ENCODE measurements at regions not wholly inside any gene's neighbourhood (a gene's known extent, or its start where the extent isn't known, plus 50 kb on each side); places are given as distances from the start of the nearest gene placed in this dataset.

GRCh38 chr4:175198056-175198455, 279.9 kb downstream of the ADAM29 start:
- Histone ChIP-seq H3K4me3 (ENCODE audit: extremely low read depth in 1 of 4, insufficient read depth in 2 of 4, low read depth in 3 of 4, low read length in 4 of 4) (no peak overlapping the region), H3K79me2 (ENCODE audit: control insufficient read depth in 1 of 2, insufficient read depth in 2 of 2, low read length in 2 of 2) (no peaks in the 10 kb centered on the region), H3K56ac (replicated peaks; ENCODE audit: insufficient read length, low read depth, low read length) (no peak overlapping the region), H2BK15ac (ENCODE audit: low read length) (no peak overlapping the region), H3K23me2 (ENCODE audit: low read depth, low read length) (no peaks in the 10 kb centered on the region), H4K5ac (ENCODE audit: insufficient read length, low read depth, low read length) (no peak overlapping the region), H3K14ac (ENCODE audit: insufficient read length) (no peak overlapping the region), H3K4ac (replicated peaks; ENCODE audit: insufficient read length, low read depth, low read length) (no peak overlapping the region), H3K9ac (replicated peaks in 1 of 4; ENCODE audit: extremely low read depth in 1 of 4, low read depth in 3 of 4, low read length in 3 of 4) (no peak overlapping the region), H3K36me3 (ENCODE audit: control insufficient read depth in 2 of 4, insufficient read depth in 4 of 4, low read length in 3 of 4) (no peaks in the 10 kb centered on the region), H2BK120ac (replicated peaks; ENCODE audit: low read depth, low read length) (no peak overlapping the region), H2BK20ac (ENCODE audit: low read length) (no peak overlapping the region), H3K4me2 (ENCODE audit: insufficient read depth in 1 of 2, low read depth in 2 of 2, low read length in 2 of 2) (no peak overlapping the region), H3K27ac (ENCODE audit: low read depth, low read length) (no peak overlapping the region), H3K18ac (ENCODE audit: extremely low read depth, low read length) (no peak overlapping the region), H3K79me1 (ENCODE audit: low read depth, low read length) (no peaks in the 10 kb centered on the region), H4K20me1 (replicated peaks in 1 of 2; ENCODE audit: control insufficient read depth in 1 of 2, insufficient read depth in 2 of 2, low read length in 2 of 2) (no peaks in the 10 kb centered on the region), H3K27me3 (replicated peaks in 1 of 4; ENCODE audit: control insufficient read depth in 3 of 4, extremely low read depth in 1 of 4, insufficient read depth in 3 of 4, low read length in 3 of 4) (no peaks in the 10 kb centered on the region), H2BK5ac (ENCODE audit: low read depth, low read length) (no peak overlapping the region), H2AK5ac (ENCODE audit: low read depth, low read length) (no peak overlapping the region), H4K91ac (replicated peaks; ENCODE audit: insufficient read length, low read length) (no peak overlapping the region), H2AFZ (ENCODE audit: low read length) (no peak overlapping the region), H3K4me1 (replicated peaks in 1 of 4; ENCODE audit: control insufficient read depth in 3 of 4, insufficient read depth in 4 of 4, low read length in 3 of 4) (no peaks in the 10 kb centered on the region), H4K8ac (ENCODE audit: extremely low read depth, insufficient read depth, low read length) (no peak overlapping the region), H2BK12ac (ENCODE audit: low read depth, low read length) (no peak overlapping the region), H3K9me3 (ENCODE audit: insufficient read depth in 2 of 2, low read depth in 1 of 2, low read length in 1 of 2) (no peaks in the 10 kb centered on the region), H3K23ac (ENCODE audit: insufficient read length) (no peak overlapping the region)
- CTCF ChIA-PET (ENCODE audit: partially characterized antibody), result interaction anchor here (1.0 kb wide), 1 partner anchor 311 kb away, joined by 3 read pairs; no protein-coding TSS in a partner anchor
- FAIRE-seq (no peak), DNase-seq (ENCODE audit: low read depth in 1 of 2, low spot score in 2 of 2) (no peak)
- POLR2A ChIA-PET (ENCODE audit: partially characterized antibody), result no interaction called here
- WGBS, 2 experiments (ENCODE audit: extremely low coverage in 1 of 2, insufficient coverage in 1 of 2, insufficient read length in 1 of 2, insufficient replicate concordance in 2 of 2, low coverage in 1 of 2, low lambda C conversion rate in 2 of 2, missing lambda C conversion rate in 1 of 2), result 100% methylated on average over 1 of the region's 1 CpG; no CpG with 5 or more reads in 1 of the 2 experiments
- TF ChIP-seq TBP (IDR thresholded peaks at IDR 0.05; ENCODE audit: low read depth, low read length) (no peak), CHD1 (IDR thresholded peaks at IDR 0.05; ENCODE audit: low read depth, low read length) (no peak), GTF2F1 (IDR thresholded peaks at IDR 0.05; ENCODE audit: borderline replicate concordance, low read depth, low read length) (no peak), RNF2 (IDR thresholded peaks at IDR 0.05; ENCODE audit: borderline replicate concordance, low read depth, low read length, missing control alignments, poor library complexity, severe bottlenecking) (no peak), RAD21 (IDR thresholded peaks at IDR 0.05 in 1 of 2, conservative IDR thresholded peaks at IDR 0.05 in 1 of 2; ENCODE audit: low read depth in 2 of 2, low read length in 2 of 2) (no peak), KDM1A (IDR thresholded peaks at IDR 0.05; ENCODE audit: borderline replicate concordance, low read length) (no peak), ATF3 (IDR thresholded peaks at IDR 0.05; ENCODE audit: insufficient read depth, low read depth, low read length) (no peak), RXRA (IDR thresholded peaks at IDR 0.05; ENCODE audit: insufficient read depth, low read depth, low read length) (no peak), POLR2A (IDR thresholded peaks at IDR 0.05; ENCODE audit: control extremely low read depth in 1 of 2, low read depth in 2 of 2, low read length in 2 of 2) (no peak)

Measured in H1 (cell line).